Thoracic aorta (tissue), 2 donors: ENCODE measurements at regions not wholly inside any gene's neighbourhood (a gene's known extent, or its start where the extent isn't known, plus 50 kb on each side); places are given as distances from the start of the nearest gene placed in this dataset.

ENCODE experiments used
- ATAC-seq: fragments of 150-250 bp; one replicate; pipeline ENCODE4 v1.8.0; 2017; ENCODE audit warnings: low read depth; ENCODE audit not compliant: insufficient number of reproducible peaks, low FRiP score
- DNase-seq: peaks from one replicate; pipeline ENCODE4 v3.0.0-alpha.2; 2020; ENCODE audit warnings: low spot score
- H3K27ac ChIP-seq, 2 donors: fragments of 200-600 bp; sonication (generic); 1 replicate in 1 of 2; 2 replicates in 1 of 2; pipeline ENCODE4 v1.5.1; 2016; ENCODE audit warnings: mild to moderate bottlenecking in 2 of 2, moderate library complexity in 2 of 2
- H3K27me3 ChIP-seq: fragments of 200-600 bp; sonication (generic); replicated peaks from 2 replicates; pipeline ENCODE4 v1.6.0; 2016; ENCODE audit warnings: mild to moderate bottlenecking; ENCODE audit not compliant: insufficient read depth
- H3K36me3 ChIP-seq: fragments of 200-600 bp; sonication (generic); one replicate; pipeline ENCODE4 v1.5.1; 2016
- H3K4me1 ChIP-seq, 2 donors: fragments of 200-600 bp; sonication (generic); 1 replicate in 1 of 2; 2 replicates in 1 of 2; pipeline versions ENCODE4 v1.5.1 to v1.6.0; 2016; ENCODE audit warnings: low read depth in 2 of 2, mild to moderate bottlenecking in 1 of 2; ENCODE audit not compliant: control insufficient read depth in 1 of 2
- H3K4me3 ChIP-seq: fragments of 200-600 bp; sonication (generic); 2 replicates; pipeline ENCODE4 v1.5.1; 2016; ENCODE audit warnings: mild to moderate bottlenecking
- H3K9me3 ChIP-seq: fragments of 200-600 bp; sonication (generic); 2 replicates; pipeline ENCODE4 v1.5.1; 2016
- TF ChIP-seq, protein P1 (sequence below): fragments of 200-600 bp; sonication (generic); IDR thresholded peaks from one replicate; pipeline ENCODE4 v1.5.1; 2019; ENCODE audit warnings: antibody characterized with exemption

DNA sequence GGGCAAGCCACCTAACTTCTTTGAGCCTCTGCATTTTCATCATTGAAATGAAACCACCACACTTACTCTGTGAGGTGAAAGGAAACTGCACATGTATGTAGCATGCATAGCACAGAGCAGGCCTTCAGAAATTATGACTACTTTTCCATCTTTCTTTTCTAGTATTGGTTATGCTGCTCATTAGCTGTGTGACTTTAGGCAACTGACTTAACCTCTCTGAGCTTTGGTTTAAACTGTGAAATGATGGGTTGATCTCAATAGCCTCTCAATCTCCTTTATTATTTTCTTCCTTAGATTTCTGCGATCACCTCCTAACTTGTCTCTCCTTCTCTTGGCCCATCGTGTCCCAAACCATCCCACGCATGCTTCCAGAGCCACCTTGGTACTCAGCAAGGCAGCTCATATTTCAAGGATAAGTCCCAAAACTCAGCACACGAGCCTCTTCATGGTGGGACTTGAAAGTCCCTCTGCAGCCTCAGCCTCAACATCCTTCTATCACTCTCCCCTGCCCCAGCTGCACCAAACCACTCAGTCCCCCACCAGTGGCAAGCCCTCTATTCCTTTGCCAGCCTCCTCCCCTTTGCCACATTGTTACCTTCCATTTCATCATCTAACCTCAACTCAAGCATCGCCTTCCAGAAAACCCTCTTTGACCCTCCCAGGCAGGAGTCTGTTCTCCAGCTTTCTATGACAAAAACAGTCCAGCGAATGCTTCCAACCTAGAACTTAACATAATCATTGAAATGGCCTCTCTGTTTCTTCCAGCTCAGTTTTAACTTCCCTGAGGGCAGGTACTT, 60.3 kb upstream of the DNAH5 start:
- Histone ChIP-seq H3K27ac (no peak overlapping the region), H3K4me3 (no peak overlapping the region), H3K4me1 (no peaks in the 10 kb centered on the region), H3K36me3 (no peaks in the 10 kb centered on the region), H3K27me3 (no peaks in the 10 kb centered on the region), H3K9me3 (no peaks in the 10 kb centered on the region)
- DNase-seq (no peak), ATAC-seq (no peak)
- TF ChIP-seq, protein P1, sequence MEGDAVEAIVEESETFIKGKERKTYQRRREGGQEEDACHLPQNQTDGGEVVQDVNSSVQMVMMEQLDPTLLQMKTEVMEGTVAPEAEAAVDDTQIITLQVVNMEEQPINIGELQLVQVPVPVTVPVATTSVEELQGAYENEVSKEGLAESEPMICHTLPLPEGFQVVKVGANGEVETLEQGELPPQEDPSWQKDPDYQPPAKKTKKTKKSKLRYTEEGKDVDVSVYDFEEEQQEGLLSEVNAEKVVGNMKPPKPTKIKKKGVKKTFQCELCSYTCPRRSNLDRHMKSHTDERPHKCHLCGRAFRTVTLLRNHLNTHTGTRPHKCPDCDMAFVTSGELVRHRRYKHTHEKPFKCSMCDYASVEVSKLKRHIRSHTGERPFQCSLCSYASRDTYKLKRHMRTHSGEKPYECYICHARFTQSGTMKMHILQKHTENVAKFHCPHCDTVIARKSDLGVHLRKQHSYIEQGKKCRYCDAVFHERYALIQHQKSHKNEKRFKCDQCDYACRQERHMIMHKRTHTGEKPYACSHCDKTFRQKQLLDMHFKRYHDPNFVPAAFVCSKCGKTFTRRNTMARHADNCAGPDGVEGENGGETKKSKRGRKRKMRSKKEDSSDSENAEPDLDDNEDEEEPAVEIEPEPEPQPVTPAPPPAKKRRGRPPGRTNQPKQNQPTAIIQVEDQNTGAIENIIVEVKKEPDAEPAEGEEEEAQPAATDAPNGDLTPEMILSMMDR, result no peak

DNA sequence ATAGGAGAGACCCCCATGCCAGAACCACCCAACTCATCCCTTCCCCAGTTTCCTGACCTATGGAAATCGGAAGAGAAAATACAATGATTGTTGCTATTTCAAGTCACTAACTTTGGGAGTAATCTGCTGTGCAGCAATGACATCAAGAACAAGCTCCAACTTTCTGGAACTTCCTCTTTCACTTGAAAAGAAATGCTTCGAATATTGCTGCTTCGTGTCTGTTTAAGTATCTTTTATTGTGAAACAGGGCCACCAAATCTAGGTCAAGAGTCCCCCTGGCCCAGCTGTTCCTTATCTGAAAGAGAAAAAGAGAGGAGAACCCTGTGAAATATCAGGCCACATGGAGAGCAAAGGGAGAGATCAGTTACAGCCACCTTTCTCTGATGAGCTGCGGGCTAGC, 59.4 kb upstream of the DNAH5 start:
- H3K4me3 ChIP-seq, result no peak overlapping the region
- no peaks in the 10 kb centered on the region for H3K36me3 ChIP-seq
- no peak overlapping the region for H3K27ac ChIP-seq
- DNase-seq (no peak), ATAC-seq (no peak)
- H3K27me3 ChIP-seq, result no peaks in the 10 kb centered on the region
- TF ChIP-seq, protein P1, result no peak
- no peaks in the 10 kb centered on the region for H3K4me1 ChIP-seq
- H3K9me3 ChIP-seq, result no peaks in the 10 kb centered on the region

DNA sequence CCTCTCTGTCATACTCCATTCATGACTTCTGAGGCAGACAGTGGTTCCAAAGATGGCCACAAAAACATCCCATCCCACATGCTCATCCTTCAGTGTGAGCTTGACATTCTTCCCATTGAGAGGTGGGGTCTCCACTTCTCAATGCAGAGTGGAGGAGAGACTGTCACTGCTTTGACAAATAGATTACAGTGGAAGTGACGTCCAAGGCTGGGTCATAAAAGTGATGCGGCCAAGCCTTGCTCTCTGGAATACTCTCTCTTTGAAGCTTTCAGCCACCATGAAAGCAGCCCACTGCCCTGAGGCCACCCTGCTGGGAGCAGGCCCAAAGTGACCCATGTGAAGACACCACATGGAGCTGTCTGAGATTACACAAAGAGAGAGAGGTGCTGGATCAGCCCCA, 59.0 kb upstream of the DNAH5 start:
- H3K4me1 ChIP-seq, result no peaks in the 10 kb centered on the region
- no peak overlapping the region for H3K4me3 ChIP-seq
- ATAC-seq, result no peak
- TF ChIP-seq, protein P1, result no peak
- no peak overlapping the region for H3K27ac ChIP-seq
- DNase-seq, result no peak
- no peaks in the 10 kb centered on the region for H3K27me3 ChIP-seq
- H3K36me3 ChIP-seq, result no peaks in the 10 kb centered on the region
- H3K9me3 ChIP-seq, result no peaks in the 10 kb centered on the region

DNA sequence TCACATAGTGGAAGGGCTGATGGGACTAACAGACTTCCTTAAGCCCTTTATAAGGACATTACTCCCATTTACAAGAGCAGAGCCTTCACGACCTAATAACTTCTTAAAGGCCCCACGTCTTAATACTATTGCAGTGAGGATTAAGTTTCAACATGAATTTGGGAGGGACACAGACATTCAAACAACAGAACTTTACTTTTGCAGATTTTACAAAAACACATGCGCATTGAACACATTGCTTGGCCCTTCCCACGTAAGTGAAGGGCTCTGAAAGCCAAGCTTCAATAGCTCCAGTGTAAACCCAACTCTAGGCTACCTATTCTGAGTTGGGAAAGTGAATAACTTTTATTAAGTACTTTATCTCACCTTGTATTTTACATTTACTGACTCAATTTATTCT, 53.8 kb upstream of the DNAH5 start:
- ATAC-seq (no peak), DNase-seq (no peak)
- Histone ChIP-seq H3K27ac (no peak overlapping the region), H3K4me1 (no peaks in the 10 kb centered on the region), H3K4me3 (no peak overlapping the region), H3K27me3 (no peaks in the 10 kb centered on the region), H3K36me3 (no peaks in the 10 kb centered on the region), H3K9me3 (no peaks in the 10 kb centered on the region)
- TF ChIP-seq, protein P1, result no peak

DNA sequence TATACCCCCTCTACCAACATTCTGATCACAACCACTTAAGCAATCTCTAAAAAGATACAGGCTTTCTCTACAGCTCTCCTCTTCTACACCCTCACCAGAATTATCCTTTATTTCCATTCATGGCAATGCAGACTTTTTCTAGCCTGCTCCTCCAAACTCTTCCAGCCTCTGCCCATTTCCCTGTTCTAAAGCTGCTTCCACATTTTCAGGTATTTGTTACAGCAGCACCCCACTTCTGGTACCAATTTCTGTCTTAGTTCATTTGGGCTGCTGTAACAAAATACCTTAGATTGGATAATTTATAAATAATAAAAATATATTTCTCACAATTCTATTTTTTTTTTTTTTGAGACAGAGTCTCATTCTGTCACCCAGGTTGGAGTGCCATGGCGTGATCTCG, 53.0 kb upstream of the DNAH5 start:
- Histone ChIP-seq H3K27ac (no peak overlapping the region), H3K4me3 (no peak overlapping the region), H3K4me1 (no peaks in the 10 kb centered on the region), H3K36me3 (no peaks in the 10 kb centered on the region), H3K9me3 (no peaks in the 10 kb centered on the region), H3K27me3 (no peaks in the 10 kb centered on the region)
- no peak for DNase-seq
- TF ChIP-seq, protein P1, result no peak
- ATAC-seq, result no peak
